Sigmoid colon (tissue), 6 donors: ENCODE measurements at regions not wholly inside any gene's neighbourhood (a gene's known extent, or its start where the extent isn't known, plus 50 kb on each side); places are given as distances from the start of the nearest gene placed in this dataset.

ENCODE experiments used
- DNase-seq: peaks from one replicate; pipeline ENCODE4 v3.0.0-alpha.2; 2019
- H3K27ac ChIP-seq, 4 donors: fragments of 200-600 bp; sonication (generic); one replicate each; pipeline ENCODE4 v1.5.1; 2016 to 2019; ENCODE audit warnings: mild to moderate bottlenecking in 1 of 4
- H3K27me3 ChIP-seq, 3 donors: fragments of 200-600 bp; sonication (generic); one replicate each; pipeline ENCODE4 v1.5.1; 2019; ENCODE audit warnings: mild to moderate bottlenecking in 1 of 3
- H3K36me3 ChIP-seq, 4 donors: fragments of 200-600 bp; sonication (generic); one replicate each; pipeline ENCODE4 v1.5.1; 2016 to 2019
- H3K4me1 ChIP-seq, 4 donors: fragments of 200-600 bp; sonication (generic); one replicate each; pipeline ENCODE4 v1.5.1; 2017 to 2019
- H3K4me3 ChIP-seq, 4 donors: fragments of 200-600 bp; sonication (generic); one replicate each; pipeline ENCODE4 v1.5.1; 2017 to 2019; ENCODE audit warnings: mild to moderate bottlenecking in 2 of 4, moderate library complexity in 1 of 4
- H3K9me3 ChIP-seq, 4 donors: fragments of 200-600 bp in 3 of 4; sonication (generic) in 3 of 4; one replicate each; pipeline versions ENCODE4 v1.5.1 to v1.6.1; 2013 to 2019
- EP300 ChIP-seq, 4 donors: sonication (generic); formaldehyde crosslinking; IDR thresholded peaks; one replicate each; pipeline ENCODE4 v1.6.1; 2017; ENCODE audit warnings: antibody characterized with exemption in 4 of 4
- POLR2A ChIP-seq, 2 donors: fragments of 450-650 bp; IDR thresholded peaks; one replicate each; pipeline ENCODE4 v1.6.1; 2016; ENCODE audit warnings: antibody characterized with exemption in 2 of 2, mild to moderate bottlenecking in 2 of 2, moderate library complexity in 2 of 2
- POLR2AphosphoS5 ChIP-seq, 4 donors: sonication (generic); formaldehyde crosslinking; IDR thresholded peaks; one replicate each; pipeline ENCODE4 v1.6.1; 2017; ENCODE audit warnings: antibody characterized with exemption in 4 of 4
- WGBS, 2 donors: extraction: QIAGEN DNeasy Blood & Tissue Kit; methylation state at CpG; one replicate each; pipeline ENCODE4 v1.1.7; 2013; 5-methylcytosine and 5-hydroxymethylcytosine counted together
- intact Hi-C: fragments of 100-400 bp; cut with DNase I; formaldehyde crosslinking; loops from one replicate; pipeline ENCODE4 v1.15.1; 2023
- TF ChIP-seq, protein P1 (sequence below), 4 experiments: fragments of 450-650 bp in 3 of 4; fragments of 200-600 bp in 1 of 4; IDR thresholded peaks; one replicate each; pipeline ENCODE4 v1.5.1; 2016 to 2019; ENCODE audit warnings: antibody characterized with exemption in 4 of 4, mild to moderate bottlenecking in 3 of 4, moderate library complexity in 2 of 4
- donor health status: healthy with polysubstance abuse.
- donor health status: healthy.

GRCh38 chr9:104980039-104980654 is 52.2 kb upstream of the ABCA1 start:
- intact Hi-C loops: no loop called here
- Histone ChIP-seq H3K36me3 (no peaks in the 10 kb centered on the region), H3K4me3 (no peak overlapping the region), H3K4me1 (peaks cover 0 to 40% (median 24%) of the 10 kb centered on the region in 4 donors), H3K27ac (no peak overlapping the region), H3K27me3 (no peaks in the 10 kb centered on the region), H3K9me3 (no peaks in the 10 kb centered on the region)
- 67 to 77% methylated on average over 5 of the region's 5 CpGs for WGBS, 2 donors
- TF ChIP-seq POLR2AphosphoS5 (IDR thresholded peaks at IDR 0.05): no peak
- TF ChIP-seq, protein P1, sequence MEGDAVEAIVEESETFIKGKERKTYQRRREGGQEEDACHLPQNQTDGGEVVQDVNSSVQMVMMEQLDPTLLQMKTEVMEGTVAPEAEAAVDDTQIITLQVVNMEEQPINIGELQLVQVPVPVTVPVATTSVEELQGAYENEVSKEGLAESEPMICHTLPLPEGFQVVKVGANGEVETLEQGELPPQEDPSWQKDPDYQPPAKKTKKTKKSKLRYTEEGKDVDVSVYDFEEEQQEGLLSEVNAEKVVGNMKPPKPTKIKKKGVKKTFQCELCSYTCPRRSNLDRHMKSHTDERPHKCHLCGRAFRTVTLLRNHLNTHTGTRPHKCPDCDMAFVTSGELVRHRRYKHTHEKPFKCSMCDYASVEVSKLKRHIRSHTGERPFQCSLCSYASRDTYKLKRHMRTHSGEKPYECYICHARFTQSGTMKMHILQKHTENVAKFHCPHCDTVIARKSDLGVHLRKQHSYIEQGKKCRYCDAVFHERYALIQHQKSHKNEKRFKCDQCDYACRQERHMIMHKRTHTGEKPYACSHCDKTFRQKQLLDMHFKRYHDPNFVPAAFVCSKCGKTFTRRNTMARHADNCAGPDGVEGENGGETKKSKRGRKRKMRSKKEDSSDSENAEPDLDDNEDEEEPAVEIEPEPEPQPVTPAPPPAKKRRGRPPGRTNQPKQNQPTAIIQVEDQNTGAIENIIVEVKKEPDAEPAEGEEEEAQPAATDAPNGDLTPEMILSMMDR (IDR thresholded peaks at IDR 0.05): no peak
- DNase-seq: no peak

DNA sequence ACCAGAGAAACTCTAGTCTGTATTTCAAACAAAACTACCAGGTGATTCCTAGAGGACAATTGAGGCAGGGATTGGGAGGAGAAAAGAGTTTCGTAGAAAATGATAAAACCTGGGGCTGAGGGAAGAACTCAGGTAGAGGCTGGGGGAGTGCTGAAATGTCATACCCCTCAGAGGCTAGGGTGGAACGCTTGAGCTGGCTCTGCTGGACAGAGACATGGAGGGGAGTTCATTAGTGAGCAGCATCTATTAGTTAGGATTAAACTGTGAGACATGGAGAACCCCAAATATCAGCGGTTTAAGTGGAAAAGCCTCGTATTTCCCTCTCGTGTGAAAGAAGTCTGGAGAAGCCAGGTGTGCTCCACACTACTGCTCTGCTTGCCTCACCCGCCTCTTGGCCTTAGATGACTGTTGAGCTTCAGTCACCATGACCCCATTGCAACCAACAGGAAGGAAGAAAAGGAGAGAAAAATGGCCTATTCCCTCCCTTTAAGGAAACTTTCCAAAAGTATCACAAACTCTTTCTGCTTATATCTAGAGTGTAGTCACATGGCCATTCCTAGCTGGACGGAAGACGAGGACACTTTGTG is 53.7 kb upstream of the ABCA1 start:
- Histone ChIP-seq H3K9me3 (no peaks in the 10 kb centered on the region), H3K4me3 (no peak overlapping the region), H3K4me1 (peaks cover 0 to 42% (median 24%) of the 10 kb centered on the region in 4 donors), H3K36me3 (no peaks in the 10 kb centered on the region), H3K27me3 (no peaks in the 10 kb centered on the region), H3K27ac (no peak overlapping the region)
- no peak for DNase-seq
- no peak for TF ChIP-seq EP300 (IDR thresholded peaks at IDR 0.05)
- TF ChIP-seq, protein P1 (IDR thresholded peaks at IDR 0.05): no peak
- TF ChIP-seq POLR2A (IDR thresholded peaks at IDR 0.05): no peak
- WGBS, 2 donors: 94 to 97% methylated on average over 8 of the region's 8 CpGs
- intact Hi-C loops: no loop called here

DNA sequence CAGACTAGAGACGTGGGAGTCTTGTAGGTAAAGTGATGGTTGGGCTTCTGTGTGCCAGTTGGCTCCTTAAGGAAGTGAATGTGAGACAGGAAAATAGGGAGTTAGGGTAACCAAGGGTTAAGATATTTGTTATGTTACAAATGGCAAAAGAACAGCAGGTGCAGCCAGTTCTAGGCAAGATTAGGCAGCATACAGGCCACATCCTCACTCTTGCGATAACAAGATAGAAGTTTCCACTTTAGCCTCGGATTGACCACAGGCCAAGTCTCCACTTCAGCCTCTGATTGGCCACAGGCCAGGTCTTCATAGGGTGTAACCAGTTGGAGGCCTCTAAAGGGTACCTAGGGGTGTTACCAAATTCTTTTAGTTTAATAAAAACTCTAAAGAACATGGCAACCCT is 54.6 kb upstream of the ABCA1 start:
- Histone ChIP-seq H3K4me3 (no peak overlapping the region), H3K36me3 (no peaks in the 10 kb centered on the region), H3K27ac (no peak overlapping the region), H3K27me3 (no peaks in the 10 kb centered on the region), H3K9me3 (no peaks in the 10 kb centered on the region), H3K4me1 (peaks cover 0 to 32% (median 21%) of the 10 kb centered on the region in 4 donors)
- WGBS, 2 donors: 76 to 83% methylated on average over 3 of the region's 3 CpGs
- TF ChIP-seq EP300 (IDR thresholded peaks at IDR 0.05) (no peak), POLR2A (IDR thresholded peaks at IDR 0.05) (no peak), POLR2AphosphoS5 (IDR thresholded peaks at IDR 0.05) (no peak)
- TF ChIP-seq, protein P1 (IDR thresholded peaks at IDR 0.05): no peak
- intact Hi-C loops: no loop called here
- no peak for DNase-seq

- Histone ChIP-seq H3K36me3 (no peaks in the 10 kb centered on the region), H3K9me3 (no peaks in the 10 kb centered on the region), H3K4me1 (peaks cover 0 to 30% (median 21%) of the 10 kb centered on the region in 4 donors), H3K27ac (peak overlapping the region in 3 of 4 donors; percentile 38 to 58 (median 47)), H3K4me3 (no peak overlapping the region), H3K27me3 (no peaks in the 10 kb centered on the region)
- TF ChIP-seq POLR2AphosphoS5 (IDR thresholded peaks at IDR 0.05): no peak
- TF ChIP-seq EP300 (IDR thresholded peaks at IDR 0.05): no peak
- no peak for TF ChIP-seq POLR2A (IDR thresholded peaks at IDR 0.05)
- TF ChIP-seq, protein P1 (IDR thresholded peaks at IDR 0.05): no peak
- intact Hi-C loops: no loop called here
- no peak for DNase-seq
- WGBS, 2 donors: 70 to 87% methylated on average over 3 of the region's 3 CpGs
These were observed 55.5 kb upstream of the ABCA1 start for GRCh38 chr9:104983491-104983890.
